HG03108 (cell line): ENCODE measurements at regions not wholly inside any gene's neighbourhood (a gene's known extent, or its start where the extent isn't known, plus 50 kb on each side); places are given as distances from the start of the nearest gene placed in this dataset.
"Not testable (repeated sequence)": the region's sequence is repeated elsewhere in the genome, so short reads cannot be mapped to it uniquely, and the experiment has no call there.

Experiments
- ATAC-seq: cut with Tn5 transposase; IDR thresholded peaks from one replicate; pipeline ENCODE4 v1.9.1; 2021; ENCODE audit warnings: moderate library complexity; ENCODE audit not compliant: unreplicated experiment

GRCh38 chr6:8879334-8879733 lies 444.0 kb upstream of the SLC35B3 start:
- no peak for ATAC-seq

DNA sequence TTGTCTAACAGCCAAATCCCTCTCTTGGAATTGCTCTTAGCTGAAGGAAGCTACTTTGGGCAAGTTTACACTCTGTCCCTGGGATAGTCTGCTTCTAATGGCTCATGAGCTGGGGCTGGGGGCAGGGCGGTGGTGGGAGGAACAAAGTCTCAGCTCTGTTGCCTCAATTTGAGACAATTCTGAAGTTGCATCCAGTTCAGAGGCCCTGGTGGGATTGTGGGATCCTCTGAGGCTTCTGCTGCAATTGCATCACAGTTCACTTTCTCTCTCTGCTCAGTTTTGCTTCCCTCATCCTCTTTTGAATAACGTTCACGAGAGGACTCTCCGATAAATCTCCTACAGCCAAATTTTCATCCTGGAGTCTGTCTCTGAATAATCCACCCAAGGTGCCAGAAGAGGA lies 440.6 kb upstream of the SLC35B3 start:
- ATAC-seq: no peak

DNA sequence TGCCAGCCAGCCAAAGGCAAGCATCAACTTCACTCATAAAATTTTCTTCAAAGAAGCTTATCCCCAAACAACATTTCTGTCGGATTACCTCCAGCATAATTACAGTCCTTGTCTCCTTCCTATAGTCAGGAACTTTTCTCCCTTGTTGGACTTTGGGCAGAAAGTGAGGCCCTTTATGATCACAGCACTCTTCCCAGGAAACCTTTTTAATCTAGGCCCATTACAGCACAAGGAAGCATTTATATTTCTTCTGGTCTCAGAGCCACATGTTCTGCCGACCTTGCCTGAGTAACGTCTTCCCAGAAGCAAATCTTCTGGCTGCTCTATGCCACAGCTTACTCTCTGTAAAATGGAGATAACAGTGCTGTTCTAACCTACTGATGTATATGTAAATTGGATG lies 437.2 kb upstream of the SLC35B3 start:
- ATAC-seq: no peak

DNA sequence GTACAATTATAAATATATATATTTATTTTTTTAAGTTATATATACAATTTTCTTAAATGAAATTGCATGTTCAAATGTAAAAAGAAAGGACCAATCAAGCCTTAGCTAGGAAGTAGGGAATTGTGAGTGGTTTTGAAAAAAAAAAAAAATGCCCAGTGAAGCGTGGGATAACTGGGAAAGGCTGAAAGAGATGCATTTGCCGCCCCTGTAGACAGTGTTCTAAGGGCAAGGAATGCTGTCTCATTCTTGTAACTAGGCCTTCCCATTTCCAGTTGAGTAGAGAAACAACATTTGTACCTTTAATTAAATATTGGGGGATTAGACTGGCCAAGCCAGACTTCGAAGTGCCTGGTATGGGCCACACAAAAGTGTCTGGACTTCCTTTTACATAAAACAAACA lies 430.1 kb upstream of the SLC35B3 start:
- ATAC-seq: no peak

DNA sequence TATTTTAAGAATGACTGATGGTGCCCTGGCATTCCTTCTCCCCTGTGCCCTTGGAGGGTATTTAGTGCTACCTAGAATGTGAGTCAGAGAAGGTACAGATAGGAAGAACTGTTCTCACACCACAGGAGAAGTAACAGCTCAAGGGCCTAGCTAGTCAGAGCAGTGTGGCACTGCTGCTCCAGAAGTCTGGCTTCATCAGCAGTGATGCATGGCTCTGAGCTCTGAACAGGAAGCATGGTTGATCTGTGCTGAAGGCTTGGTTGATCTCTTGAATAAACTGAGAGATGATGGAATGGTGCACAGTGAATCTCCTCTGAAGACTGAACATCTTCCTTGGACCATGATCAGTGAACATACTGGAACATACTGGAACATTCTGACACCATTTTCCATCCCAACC lies 425.3 kb upstream of the SLC35B3 start:
- ATAC-seq: no peak

- no peak for ATAC-seq
These were observed 424.2 kb upstream of the SLC35B3 start for GRCh38 chr6:8859501-8859900.

GRCh38 chr6:8858854-8859331 lies 423.5 kb upstream of the SLC35B3 start:
- ATAC-seq: no peak

- no peak for ATAC-seq
These were observed 421.8 kb upstream of the SLC35B3 start for GRCh38 chr6:8857160-8857559.

DNA sequence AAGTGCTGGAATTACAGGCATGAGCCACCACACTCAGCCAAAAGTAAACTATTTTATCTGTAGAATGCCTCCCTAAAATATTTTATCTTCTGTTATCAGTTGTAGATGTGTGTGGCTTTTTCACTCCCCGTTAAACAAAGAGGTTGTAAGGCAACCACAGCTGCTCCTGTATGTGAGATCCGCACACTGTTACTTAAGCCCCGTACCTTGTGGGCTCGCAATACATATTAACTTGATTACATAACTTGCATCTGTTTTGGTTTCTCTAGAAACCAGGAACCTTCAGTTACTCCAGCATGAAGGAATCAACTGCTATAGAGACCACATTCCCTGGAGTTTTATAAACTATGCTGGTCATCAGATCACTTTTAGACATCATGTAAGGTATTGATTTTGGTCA lies 420.1 kb upstream of the SLC35B3 start:
- no peak for ATAC-seq

- no peak for ATAC-seq
These were observed 417.0 kb upstream of the SLC35B3 start for GRCh38 chr6:8852332-8852731.

- not testable (repeated sequence) for ATAC-seq
These were observed 411.3 kb upstream of the SLC35B3 start for GRCh38 chr6:8846680-8847079.

GRCh38 chr6:8845690-8846089 lies 410.3 kb upstream of the SLC35B3 start:
- ATAC-seq: no peak

DNA sequence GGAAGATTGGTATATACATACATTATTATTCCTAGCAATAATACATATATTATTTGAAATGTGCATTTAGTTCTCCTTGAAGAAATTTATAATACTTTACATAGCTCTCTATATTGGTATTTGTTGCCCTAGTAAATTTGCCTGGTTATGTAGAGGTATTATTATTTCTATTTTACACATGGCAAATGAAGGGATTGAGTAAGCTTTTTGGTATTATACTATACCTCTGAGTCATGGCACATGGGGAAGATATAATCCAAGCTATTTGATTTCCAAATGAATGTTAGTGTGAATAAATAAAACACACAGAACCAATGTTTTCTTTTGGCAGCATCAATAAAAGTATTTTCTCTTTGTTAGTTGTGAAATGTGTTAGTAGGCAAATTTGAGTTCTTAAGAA lies 409.6 kb upstream of the SLC35B3 start:
- no peak for ATAC-seq

- no peak for ATAC-seq
These were observed 404.3 kb upstream of the SLC35B3 start for GRCh38 chr6:8839626-8840025.

- no peak for ATAC-seq
These were observed 402.0 kb upstream of the SLC35B3 start for GRCh38 chr6:8837343-8837742.

DNA sequence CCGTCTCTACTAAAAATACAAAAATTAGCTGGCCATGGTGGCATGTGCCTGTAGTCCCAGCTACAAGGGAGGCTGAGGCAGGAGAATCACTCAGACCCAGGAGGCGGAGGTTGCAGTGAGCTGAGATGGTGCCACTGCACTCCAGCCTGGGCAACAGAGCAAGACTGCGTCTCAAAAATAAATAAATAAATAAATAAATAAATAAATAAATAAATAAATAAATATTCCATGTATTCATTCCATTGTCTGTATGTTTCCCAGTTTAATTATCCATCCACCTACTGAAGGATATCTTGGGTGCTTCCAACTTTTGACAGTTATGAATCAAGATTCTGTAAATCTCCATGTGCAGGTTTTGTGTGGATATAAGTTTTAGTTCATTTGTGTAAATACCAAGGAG lies 397.4 kb upstream of the SLC35B3 start:
- ATAC-seq: not testable (repeated sequence)

GRCh38 chr6:8831366-8832152 lies 396.2 kb upstream of the SLC35B3 start:
- ATAC-seq: no peak

- ATAC-seq: no peak
These were observed 395.4 kb upstream of the SLC35B3 start for GRCh38 chr6:8830794-8831193.

- ATAC-seq: no peak
These were observed 394.5 kb upstream of the SLC35B3 start for GRCh38 chr6:8829796-8830195.

DNA sequence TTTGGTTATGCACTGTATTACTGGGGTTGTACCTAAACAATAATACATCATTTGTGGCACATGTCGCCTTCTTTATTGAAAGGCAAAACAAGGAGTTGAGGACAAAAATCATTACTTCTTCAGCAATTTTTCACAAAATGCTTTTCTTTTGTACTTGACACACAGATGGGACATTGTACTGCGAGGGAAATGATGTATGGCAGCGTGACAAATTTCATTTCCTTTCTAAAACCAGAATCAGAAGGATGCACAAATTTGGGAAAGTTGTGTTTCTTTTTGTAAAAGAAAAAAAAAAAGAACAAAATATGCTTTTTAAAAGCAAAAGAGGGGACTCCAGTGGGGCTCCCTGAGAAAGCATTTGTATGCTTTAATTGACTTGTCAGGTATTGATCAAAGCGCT lies 394.0 kb upstream of the SLC35B3 start:
- ATAC-seq: no peak

DNA sequence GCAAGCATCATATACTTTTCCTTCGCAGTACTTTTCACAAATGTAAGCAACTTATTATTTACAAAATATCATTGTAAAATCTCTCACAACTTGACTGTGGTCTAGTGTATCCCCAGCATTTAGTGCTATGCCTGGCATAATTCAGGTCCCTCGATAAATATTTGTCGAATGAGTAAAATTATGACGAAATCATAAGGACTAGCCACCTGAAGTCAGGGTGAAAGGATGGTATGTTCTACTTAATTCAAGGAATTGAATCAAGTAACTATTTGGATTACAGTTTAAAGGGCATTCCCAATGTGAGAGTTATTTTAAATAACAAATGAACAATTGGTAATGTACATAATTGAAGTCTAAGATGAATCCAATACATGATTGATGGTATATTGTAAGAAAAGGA lies 393.0 kb upstream of the SLC35B3 start:
- no peak for ATAC-seq

- ATAC-seq: no peak
These were observed 390.4 kb upstream of the SLC35B3 start for GRCh38 chr6:8825726-8826125.

GRCh38 chr6:8821981-8822381 lies 386.6 kb upstream of the SLC35B3 start:
- no peak for ATAC-seq
